ENCODE measurements at regions not wholly inside any gene's neighbourhood (a gene's known extent, or its start where the extent isn't known, plus 50 kb on each side); places are given as distances from the start of the nearest gene placed in this dataset.

DNA sequence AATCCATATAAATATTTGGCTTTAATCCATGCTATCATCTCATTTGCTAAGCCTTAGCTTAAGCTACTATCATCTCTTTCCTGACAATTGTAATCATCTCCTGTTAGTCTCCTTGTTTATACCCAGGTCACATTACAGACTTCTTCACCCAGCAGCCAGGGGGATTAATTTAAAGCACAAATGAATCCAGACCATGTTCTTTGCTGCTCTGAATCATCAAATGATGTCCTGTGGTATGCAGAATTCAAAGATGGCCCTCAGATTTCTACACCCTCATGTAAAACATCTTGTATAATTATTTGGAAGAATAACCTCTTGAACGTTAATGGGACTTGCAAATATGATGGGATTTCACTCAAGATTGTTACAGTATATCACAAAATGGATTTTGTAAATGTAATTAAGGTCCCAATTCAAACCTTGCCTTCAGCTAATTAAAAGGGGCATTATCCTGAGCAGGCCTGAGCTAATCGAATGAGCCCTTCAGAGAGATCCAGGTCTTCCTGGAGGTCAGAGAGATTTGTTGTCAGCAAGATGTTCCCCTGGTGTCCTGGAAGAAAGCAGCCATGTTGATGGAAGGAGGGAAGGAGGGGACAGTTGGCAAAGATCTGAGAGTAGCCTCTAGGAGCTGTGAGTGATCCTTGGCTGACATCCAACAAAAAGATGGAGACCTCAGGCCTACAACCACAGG is 241.1 kb upstream of the MMADHC start:
- no peak for DNase-seq

DNA sequence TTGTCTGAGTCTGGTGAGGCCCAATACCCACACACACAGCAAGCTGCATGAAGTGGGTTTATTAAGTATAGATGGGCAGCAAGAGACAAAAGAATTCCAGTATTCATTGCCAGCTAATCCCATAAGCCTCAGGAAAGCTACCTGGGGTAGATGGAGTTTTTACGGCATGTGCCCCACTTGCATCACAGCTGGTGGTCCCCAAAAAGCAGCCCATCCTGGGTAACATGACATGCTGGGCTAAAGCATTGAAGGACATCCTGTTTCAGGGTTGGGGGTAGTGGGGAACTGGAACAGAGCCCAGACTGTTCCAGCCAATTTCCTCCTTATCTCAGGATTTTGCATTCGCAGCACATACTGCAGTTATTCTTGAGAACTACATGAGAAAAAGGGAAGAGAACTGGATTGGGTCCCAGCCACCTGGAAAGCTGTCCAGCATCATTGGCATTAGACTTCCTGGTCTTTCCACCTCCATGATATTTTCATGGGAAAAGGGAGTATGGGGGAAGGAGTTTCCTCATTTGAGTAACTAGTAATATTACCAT is 240.1 kb upstream of the MMADHC start:
- DNase-seq: no peak

DNA sequence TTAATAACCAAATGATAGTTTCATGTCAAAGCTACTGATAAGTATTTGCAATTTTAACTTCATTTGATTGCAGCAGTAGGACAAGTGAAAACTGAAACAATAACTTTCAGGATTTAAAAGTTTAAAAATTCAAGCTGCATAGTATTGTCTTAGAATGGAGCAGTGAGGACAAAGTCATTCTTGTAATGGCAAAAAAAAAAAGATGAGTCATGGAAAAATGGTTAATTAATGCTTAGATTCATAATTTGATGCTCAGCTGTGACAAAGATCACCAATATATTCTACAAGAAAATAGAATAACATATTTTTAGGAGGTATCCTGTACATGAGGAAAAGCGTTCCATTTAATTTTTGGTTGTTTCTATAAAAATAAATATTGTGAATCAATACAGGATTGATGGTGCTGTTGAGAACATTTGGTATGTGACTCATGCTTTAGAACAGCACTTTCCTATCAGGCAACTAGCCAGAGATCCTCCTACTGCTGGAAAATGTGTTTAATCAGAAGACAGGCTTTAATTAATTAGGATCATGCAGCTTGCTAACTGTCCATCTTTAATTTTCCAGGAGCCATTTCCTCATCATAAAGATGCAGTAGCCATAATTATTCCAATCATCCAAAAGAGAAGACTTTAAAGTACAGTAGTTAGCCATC is 239.0 kb upstream of the MMADHC start:
- no peak for DNase-seq

DNA sequence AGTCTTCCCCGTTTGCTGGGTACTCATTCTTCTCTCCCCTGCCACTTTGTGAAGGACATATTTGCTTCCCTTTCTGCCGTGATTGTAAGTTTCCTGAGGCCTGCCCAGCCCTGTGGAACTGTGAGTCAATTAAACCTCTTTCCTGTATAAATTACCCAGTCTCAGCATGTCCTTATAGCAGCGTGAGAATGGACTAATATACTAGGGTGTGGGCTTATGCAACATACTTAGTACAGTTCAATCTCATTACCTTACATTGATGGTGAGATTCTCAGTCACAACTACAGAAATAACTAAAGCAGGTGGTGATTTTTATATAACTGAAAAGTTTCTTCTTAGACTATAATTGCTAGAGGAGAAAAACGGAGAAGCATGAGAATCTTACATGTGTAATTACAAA is 237.9 kb upstream of the MMADHC start:
- DNase-seq: no peak

DNA sequence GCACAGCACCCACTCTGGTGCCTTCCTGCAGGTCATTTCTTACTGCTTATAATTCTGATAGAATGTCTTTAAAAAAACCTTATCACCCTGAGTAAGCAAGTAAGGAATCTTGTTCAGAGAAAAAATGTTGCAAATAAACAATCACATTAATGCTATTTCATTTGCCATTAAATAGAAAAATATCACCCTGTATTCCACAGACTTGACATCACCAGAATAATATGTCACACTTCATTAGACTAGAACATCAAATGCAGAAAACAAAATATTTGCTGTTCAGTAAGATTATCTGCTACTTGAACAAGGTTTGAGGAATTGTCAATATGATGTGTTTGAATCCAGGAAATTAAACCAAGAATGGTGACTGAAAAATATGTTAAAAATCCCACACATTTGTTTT is 236.6 kb upstream of the MMADHC start:
- DNase-seq: no peak

DNA sequence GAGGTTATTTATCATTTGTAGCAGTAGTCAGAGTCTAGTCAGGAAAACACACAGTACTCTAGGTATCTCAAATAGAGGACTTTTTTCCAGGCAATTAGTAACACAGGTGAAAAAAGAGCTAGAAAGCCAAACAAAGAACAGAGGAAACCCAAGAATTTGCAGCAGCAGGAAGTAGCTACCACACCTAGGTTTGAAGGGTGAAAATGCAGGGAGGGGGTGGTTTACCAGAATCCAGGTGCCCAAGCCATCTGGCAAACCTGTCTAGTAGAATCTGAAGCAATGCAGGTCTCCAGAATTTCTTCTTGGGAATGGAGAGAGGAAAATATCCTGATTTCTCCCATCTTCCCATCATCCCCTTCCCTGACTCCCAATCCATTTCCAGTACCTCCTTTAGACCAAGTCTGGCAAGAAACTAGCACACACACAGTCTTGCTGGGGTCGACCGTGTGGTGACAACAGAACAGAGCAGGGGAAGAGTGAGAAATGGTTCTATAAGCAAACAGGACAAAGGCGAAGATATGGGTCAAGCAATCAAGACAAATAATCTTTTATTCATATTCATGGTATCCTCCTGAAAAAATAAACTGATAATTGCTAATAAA is 231.9 kb upstream of the MMADHC start:
- no peak for DNase-seq

DNA sequence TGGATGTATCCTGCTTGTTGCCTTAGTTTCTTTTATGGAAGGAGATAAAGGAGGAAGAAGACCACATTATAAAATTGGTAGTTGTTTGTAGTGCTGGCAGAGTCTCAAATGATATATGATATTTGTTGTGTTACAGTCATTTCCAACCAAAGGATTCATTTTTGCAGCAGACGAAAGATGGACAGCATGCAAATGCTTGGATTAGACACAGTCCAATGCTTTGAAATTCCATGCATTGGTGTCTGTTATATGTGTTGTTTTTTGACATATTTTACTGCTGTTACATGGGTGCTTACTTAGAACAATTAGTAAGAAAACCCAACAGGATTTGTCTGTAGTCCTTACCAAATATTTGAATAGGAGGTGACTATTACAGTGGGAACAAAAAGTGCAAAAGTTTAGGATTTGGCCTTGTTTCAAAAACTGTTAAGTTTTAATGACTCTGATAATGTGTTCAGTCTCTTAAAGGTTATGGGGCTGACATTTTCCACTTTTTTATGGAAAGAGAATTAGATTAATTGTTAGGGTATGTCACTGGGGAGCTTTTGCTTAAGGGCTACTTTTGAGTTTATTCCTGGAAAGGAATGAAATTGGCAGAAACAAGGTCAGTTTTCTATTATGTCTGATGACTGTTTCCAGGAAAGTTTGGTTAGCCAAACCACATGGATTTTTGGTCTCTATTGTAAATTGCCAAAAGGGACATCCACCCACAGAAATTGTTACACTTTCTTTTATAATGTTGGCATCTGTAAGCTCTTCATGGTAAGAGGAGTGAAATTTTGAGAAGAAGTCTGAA is 229.4 kb upstream of the MMADHC start:
- DNase-seq: no peak

DNA sequence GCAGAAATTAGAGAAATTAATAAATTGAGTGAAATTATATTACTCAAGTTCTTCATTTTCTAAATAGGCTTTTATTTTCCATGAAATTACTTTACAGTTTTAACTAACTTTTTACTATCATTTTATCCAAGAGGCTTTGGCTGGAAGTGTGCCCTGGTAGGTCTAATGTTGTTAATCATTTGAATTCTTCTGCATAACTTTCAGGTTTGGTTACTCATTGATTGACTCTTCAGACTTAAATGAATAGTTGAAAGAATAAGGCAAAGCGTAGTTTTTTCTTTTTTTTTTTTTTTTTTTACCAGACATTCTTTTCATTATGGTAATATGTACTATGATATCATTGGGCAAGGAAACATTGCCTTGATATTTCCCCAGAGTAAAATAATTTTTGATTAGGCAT is 228.4 kb upstream of the MMADHC start:
- no peak for DNase-seq

DNA sequence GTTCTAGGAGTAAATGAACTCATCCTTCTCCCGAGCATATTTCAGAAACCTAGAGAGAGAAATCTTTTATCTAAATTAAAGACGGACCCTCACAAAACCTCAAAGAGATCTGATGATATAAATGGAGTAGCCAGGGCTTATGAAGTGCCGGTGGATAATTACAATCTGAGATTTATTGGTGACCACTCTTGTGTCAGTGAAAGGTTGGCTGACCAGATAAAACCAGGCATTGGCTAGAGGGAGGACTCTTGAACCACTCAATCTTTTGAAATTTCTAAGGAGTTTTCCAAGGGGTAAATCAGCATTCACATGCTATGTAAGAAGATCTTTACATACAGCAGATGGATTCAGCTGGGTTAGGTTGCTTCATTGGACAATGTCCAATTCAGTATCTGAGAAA is 227.3 kb upstream of the MMADHC start:
- no peak for DNase-seq

DNA sequence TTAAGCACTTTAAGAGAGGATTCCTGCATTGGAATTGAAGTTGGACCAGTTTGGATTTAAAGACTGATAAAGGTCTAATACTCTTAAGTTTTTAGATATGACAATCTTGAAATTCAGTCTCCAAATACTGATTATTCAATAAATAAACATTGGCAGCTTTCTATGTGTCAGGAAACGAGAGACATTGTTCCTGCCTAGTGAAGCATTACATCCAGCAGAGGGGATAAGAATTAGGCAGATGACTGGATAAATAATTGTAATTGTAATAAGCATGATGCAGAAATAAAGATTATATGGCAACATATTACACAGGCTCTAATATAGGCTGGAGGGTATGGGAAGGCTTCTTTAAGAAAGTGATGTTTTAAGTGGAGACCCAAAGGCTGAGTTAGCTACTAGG is 226.5 kb upstream of the MMADHC start:
- no peak for DNase-seq

DNA sequence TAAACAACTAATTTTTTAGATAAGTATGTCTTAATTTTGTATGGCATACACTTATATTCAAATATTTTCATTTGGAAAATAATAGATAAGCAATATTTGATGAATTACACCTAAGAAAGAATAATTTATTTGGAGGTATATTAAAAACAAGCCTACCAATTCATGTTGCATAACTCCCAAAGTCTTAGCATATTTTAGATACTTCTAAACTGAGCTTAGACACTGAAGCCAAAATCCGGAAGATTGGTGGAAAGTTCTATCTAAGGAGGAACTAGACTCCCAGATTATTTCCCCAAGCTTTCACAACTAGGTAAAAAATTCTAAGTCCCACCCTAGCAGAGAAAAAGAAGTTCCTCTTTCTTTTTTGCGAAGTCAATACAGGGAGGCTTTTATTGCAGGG is 221.0 kb upstream of the MMADHC start:
- DNase-seq: no peak

DNA sequence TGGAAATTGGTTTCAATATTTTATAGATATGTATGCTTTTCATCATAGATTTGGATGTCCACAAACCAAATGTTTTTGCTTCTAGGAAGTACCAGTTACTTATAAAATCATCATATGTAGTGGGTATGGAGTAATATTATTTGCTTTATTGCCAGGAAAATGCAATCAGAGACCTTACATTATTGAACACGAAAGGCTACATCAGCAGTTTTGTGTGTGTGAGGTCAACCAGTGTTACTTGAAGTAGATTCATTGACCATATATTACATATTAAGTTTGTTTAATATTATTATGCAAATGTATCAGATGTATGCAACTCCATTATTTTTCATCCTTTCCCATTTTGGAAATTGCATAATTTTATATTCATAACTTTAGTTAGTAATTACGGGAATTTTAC is 219.1 kb upstream of the MMADHC start:
- DNase-seq: no peak

DNA sequence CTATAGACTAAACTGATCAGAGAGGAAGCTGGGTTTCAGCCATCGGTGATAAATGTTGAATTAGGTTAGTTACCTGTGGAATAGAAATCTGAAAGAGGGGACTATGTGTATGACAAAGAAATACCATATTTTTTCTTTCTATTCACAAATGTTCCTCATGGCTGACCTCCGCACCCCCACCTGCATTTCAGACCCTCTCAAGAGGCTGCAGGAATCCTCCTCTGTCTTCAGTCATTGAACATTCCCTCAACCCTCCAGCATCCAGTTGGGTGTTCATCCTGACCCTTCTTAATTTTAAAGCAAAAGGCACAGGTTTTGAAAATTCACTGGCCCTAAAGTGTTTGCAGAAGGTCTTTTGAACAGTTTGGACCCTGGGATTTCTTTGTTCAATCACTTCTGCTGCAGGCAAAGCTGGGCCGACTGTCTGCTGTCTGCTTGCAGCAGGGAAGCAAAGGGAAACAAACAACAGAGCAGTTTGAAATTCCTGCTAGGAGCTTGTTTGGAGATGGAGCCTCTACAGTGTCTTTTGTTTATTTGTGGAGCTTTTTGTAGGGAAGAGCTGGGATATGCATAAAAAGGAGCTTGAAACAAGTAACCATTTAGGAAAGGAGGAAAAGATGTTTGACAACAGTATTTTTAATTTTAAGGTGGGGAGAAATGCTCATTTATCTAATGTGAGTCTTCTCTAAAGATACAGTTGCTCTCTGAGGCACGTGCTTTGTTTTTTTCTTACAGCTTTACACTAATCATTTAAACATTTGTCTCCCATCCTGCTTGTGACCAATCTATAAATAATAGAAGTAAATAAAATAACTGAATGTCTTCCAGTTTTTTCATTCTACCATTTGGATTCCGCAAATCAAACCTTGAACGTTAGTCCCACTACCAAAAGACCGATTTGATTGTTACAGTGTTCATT is 213.3 kb upstream of the MMADHC start:
- no peak for DNase-seq

DNA sequence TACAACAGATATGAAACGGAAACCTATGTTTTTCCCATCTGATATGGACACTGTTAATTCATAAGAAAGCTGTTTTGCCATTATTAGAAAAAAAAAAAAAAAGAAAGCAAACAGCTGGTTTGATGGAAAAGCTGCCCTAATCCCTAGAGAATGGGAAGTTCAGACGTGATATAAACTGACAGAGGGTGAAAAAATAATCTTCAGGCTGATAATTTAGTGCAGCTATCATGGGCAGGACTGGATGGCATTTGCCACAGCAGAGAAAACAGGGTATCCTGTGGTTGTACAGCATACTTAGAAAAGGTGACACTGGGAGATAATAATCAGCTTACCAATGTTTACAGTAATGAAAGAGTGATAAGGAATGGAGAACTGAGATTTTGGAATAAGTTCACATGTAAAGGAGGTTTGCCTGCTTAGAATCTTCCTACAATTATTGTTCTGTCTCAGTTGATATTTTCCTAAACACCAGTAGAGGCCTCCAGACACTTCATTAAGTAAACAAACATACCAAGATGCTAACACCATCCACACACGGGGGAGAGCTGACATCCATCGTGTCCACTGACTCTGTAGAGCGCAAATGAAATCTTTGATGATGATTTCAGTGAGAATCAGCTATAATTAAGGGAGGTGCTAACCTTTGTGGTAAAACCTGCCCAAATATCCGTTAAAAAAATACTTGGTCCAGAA is 211.6 kb upstream of the MMADHC start:
- DNase-seq: no peak

DNA sequence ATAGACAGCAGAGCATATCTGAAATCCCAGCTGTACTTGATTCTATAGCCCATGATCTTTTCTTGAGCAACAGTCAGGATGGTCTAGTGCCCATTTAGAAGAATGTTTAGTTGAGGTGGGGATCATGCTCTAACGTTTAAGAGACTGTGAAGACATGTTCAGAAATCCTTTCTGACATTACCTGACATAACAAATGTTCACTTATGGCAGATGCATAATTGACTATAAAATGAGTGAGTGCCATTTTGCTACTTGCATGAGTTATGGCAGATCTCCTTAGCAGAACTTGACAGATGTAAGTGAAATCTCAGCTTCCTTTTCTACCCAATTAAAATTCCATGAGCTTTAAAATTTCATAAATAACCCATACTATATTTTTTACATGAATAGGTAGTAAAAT is 209.5 kb upstream of the MMADHC start:
- no peak for DNase-seq

DNA sequence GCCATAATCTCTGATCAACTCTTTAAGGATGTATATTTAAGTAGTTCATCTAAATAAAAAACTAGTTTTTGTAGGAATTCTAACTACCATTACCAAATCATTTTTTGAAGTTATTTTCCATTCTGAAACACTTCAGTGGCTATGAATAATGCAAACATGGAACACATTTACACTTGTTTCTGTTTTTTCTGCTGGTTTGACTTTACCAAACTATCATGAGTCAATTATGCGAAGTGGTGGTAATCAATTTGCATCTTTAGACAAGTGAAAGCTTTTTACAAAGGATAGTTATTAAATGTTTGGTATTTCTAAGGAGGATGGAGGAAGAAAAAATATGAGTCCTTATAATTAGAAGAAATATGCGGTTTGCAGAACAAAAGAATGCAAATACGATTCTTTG is 202.0 kb upstream of the MMADHC start:
- DNase-seq: no peak

DNA sequence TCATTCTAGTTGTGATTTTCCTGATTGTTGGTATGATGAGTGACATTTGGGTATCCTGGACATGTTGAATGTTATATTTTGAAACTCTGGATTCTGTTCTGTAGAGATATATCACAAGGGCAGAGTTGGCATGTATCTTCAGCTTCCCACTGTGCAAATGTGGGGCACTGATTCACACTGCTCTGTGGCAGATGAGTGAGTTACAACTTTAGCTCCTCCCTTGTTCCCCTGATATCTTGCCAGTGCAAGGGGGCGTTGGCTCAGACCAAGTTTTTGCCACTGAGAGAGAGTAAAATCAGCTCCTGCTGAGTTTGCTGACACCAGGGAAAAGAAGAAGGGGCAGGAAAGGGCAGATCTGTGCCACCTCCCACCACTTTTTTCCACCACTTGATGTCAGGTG is 199.6 kb upstream of the MMADHC start:
- no peak for DNase-seq

DNA sequence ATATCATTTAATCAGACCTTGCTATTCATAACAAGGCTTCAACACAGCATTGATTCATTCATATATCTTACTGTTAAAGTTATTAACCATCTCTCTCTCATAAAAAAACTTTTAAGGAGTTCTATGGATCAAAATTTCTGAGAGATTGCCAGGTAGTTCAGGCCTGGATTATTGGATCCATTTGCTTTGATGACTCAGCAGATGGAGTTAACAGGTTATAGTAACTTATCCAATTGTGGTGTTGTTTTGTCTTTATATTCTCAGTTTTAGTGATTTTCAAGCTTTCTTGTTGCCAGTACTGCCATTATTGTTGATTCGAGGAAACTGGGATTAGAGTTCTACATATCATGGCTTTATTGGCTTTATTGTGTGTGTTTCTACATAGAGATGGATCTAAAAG is 195.7 kb upstream of the MMADHC start:
- DNase-seq: no peak

DNA sequence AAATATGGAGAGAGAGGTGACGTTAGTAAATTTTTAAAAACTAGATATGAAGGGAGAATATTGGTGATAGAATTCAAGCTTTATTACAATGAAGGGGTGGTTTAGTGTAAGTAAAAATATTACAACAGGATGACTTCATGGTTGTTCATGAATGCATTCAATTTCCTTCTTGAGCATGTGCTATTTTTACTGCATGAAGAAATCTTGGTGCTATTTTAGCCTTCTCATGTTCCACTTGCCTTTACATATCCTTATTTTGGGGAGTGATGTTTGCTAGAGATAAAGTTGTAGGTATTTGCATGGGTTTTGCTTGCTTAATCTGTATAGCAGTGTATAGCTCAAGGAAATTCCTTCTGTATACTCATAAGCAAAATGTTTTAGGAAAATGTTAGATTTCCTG is 195.0 kb upstream of the MMADHC start:
- no peak for DNase-seq

DNA sequence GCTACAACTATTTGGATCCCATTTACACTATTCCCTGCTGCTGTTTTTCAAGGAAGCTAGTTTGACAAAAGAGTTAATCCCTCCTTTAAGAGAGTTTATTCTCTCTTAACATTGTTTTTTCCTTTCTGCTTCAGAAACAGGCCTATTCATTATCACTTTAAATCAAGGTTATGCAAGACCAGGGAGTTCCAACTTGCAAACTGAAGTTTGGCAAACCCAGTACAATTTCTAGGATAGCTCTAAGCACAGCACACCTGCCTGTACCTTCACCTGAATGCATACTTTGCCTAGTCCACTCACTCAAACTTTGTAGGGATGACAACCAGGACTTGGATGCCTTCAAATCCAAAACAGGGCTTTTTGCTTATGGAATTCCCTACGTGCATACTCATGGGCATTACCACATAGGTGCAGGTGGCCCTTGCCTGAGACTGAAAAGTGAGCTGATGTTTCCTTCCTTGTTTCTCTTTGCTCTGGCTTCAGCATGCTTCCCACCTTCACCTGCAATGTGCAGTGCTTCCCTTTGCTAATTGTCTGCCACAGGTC is 193.8 kb upstream of the MMADHC start:
- DNase-seq: no peak

DNA sequence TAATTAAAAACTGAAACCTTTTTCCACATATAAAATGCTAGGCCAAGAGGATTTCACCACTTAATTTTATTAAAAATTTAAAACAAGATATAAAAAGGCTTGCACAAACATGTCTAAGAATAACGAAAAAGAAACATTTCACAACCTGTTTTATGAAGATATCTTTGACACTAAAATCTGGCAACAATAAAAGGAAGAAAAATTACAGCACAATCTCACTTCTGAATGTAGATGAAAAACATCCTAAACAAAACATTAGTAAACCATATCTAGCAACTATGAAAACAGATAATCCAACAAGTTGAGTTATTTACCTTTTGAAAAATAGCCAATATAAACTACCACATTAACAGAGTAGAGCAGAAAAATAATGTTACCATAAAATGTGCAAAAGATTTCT is 185.4 kb upstream of the MMADHC start:
- DNase-seq: no peak
